GM23338 (cell line): ENCODE measurements at regions not wholly inside any gene's neighbourhood (a gene's known extent, or its start where the extent isn't known, plus 50 kb on each side); places are given as distances from the start of the nearest gene placed in this dataset.

Source experiments
- ATAC-seq: fragments of 200-7000 bp; cut with Tn5 transposase; 3 replicates; pipeline ENCODE4 v1.9.1; 2020
- DNase-seq: peaks from one replicate; pipeline ENCODE4 v3.0.0-alpha.2; 2015; ENCODE audit warnings: low spot score
- H2AFZ ChIP-seq: fragments of 200-600 bp; sonication (generic); 2 replicates; pipeline ENCODE4 v1.8.0; 2016; ENCODE audit warnings: antibody characterized with exemption, mild to moderate bottlenecking, moderate library complexity
- H3F3A ChIP-seq: fragments of 200-600 bp; sonication (generic); replicated peaks from 2 replicates; pipeline ENCODE4 v1.8.0; 2017; ENCODE audit warnings: antibody characterized with exemption, mixed run types, low read depth
- H3K27ac ChIP-seq: fragments of 200-600 bp; sonication (generic); 2 replicates; pipeline ENCODE4 v1.6.1; 2016; ENCODE audit warnings: low read depth
- H3K27me3 ChIP-seq: fragments of 200-600 bp; sonication (generic); 2 replicates; pipeline ENCODE4 v1.8.0; 2016; ENCODE audit warnings: mild to moderate bottlenecking, mixed run types, moderate library complexity; ENCODE audit not compliant: insufficient read depth
- H3K36me3 ChIP-seq: fragments of 200-600 bp; sonication (generic); 2 replicates; pipeline ENCODE4 v1.8.0; 2016; ENCODE audit warnings: mild to moderate bottlenecking; ENCODE audit not compliant: insufficient read depth
- H3K4me1 ChIP-seq: fragments of 200-600 bp; sonication (generic); 2 replicates; pipeline ENCODE4 v1.8.0; 2016; ENCODE audit warnings: mild to moderate bottlenecking, moderate library complexity; ENCODE audit not compliant: insufficient read depth
- H3K4me2 ChIP-seq: fragments of 200-600 bp; sonication (generic); 2 replicates; pipeline ENCODE4 v1.7.1; 2017; ENCODE audit warnings: mixed run types
- H3K4me3 ChIP-seq: fragments of 200-600 bp; sonication (generic); 2 replicates; pipeline ENCODE4 v1.6.1; 2016; ENCODE audit warnings: mixed run types
- H3K79me2 ChIP-seq: fragments of 200-600 bp; sonication (generic); replicated peaks from 2 replicates; pipeline ENCODE4 v1.8.0; 2017; ENCODE audit warnings: mild to moderate bottlenecking; ENCODE audit not compliant: insufficient read depth
- H3K9me2 ChIP-seq: fragments of 200-600 bp; sonication (generic); 2 replicates; pipeline ENCODE4 v1.8.0; 2017; ENCODE audit not compliant: insufficient read depth
- H4K20me1 ChIP-seq: fragments of 200-600 bp; sonication (generic); replicated peaks from 2 replicates; pipeline ENCODE4 v1.8.0; 2017; ENCODE audit warnings: mild to moderate bottlenecking; ENCODE audit not compliant: insufficient read depth
- H3K27ac Mint-ChIP-seq: 2 replicates; pipeline ENCODE4 v1.8.0; 2020; ENCODE audit warnings: inconsistent platforms, mild to moderate bottlenecking, moderate library complexity, mixed read lengths
- H3K27me3 Mint-ChIP-seq: 3 replicates; pipeline ENCODE4 v1.8.0; 2022; ENCODE audit warnings: low read depth, mild to moderate bottlenecking, moderate library complexity, mixed read lengths, inconsistent platforms; ENCODE audit not compliant: insufficient read depth, poor library complexity
- H3K36me3 Mint-ChIP-seq: 3 replicates; pipeline ENCODE4 v1.8.0; 2021; ENCODE audit warnings: low read depth, mild to moderate bottlenecking, inconsistent platforms, moderate library complexity, mixed read lengths
- H3K4me1 Mint-ChIP-seq: 3 replicates; pipeline ENCODE4 v1.8.0; 2020; ENCODE audit warnings: mild to moderate bottlenecking, inconsistent platforms, mixed read lengths
- H3K4me3 Mint-ChIP-seq: 3 replicates; pipeline ENCODE4 v1.8.0; 2021; ENCODE audit warnings: moderate library complexity, mild to moderate bottlenecking, inconsistent platforms, mixed read lengths
- H3K9me3 Mint-ChIP-seq: 3 replicates; pipeline ENCODE4 v1.8.0; 2020; ENCODE audit warnings: moderate library complexity, mild to moderate bottlenecking, inconsistent platforms, mixed read lengths
- CREB1 ChIP-seq: fragments of 250-450 bp; sonication (Bioruptor Pico); IDR thresholded peaks from 2 replicates; pipeline ENCODE4 v1.5.0; 2020; ENCODE audit warnings: low read depth, mild to moderate bottlenecking, moderate library complexity
- CTCF ChIP-seq, 2 experiments: fragments of 200-600 bp in 1 of 2; sonication (generic) in 1 of 2; conservative IDR thresholded peaks; 2 replicates each; pipeline versions ENCODE4 v1.5.1 to v1.6.1; 2016 to 2017; ENCODE audit warnings: antibody characterized with exemption in 2 of 2, low read depth in 2 of 2, mild to moderate bottlenecking in 2 of 2, moderate library complexity in 1 of 2
- ETS1 ChIP-seq: IDR thresholded peaks from 2 replicates; pipeline ENCODE4 v1.6.1; 2016; ENCODE audit warnings: antibody characterized with exemption
- EZH2 ChIP-seq: fragments of 200-600 bp; sonication (generic); IDR thresholded peaks from one replicate; pipeline ENCODE4 v1.8.0; 2017; ENCODE audit warnings: antibody characterized with exemption, mild to moderate bottlenecking, low read depth; ENCODE audit not compliant: unreplicated experiment
- EZH2phosphoT487 ChIP-seq: fragments of 200-600 bp; sonication (generic); IDR thresholded peaks from one replicate; pipeline ENCODE4 v1.8.1; 2018; ENCODE audit warnings: antibody characterized with exemption; ENCODE audit not compliant: unreplicated experiment
- JUNB ChIP-seq: IDR thresholded peaks from one replicate; pipeline ENCODE4 v1.6.1; 2016; ENCODE audit warnings: antibody characterized with exemption; ENCODE audit not compliant: unreplicated experiment
- NANOG ChIP-seq: IDR thresholded peaks from 2 replicates; pipeline ENCODE4 v1.6.1; 2016; ENCODE audit warnings: antibody characterized with exemption, borderline replicate concordance
- REST ChIP-seq: IDR thresholded peaks from one replicate; pipeline ENCODE4 v1.6.1; 2018; ENCODE audit warnings: antibody characterized with exemption; ENCODE audit not compliant: unreplicated experiment
- STAT1 ChIP-seq: IDR thresholded peaks from one replicate; pipeline ENCODE4 v1.6.1; 2016; ENCODE audit warnings: antibody characterized with exemption; ENCODE audit not compliant: unreplicated experiment
- ZNF114 ChIP-seq: fragments of 250-450 bp; sonication (Bioruptor Pico); IDR thresholded peaks from 2 replicates; pipeline ENCODE4 v1.5.0; 2020; ENCODE audit warnings: mild to moderate bottlenecking, moderate library complexity
- ZNF331 ChIP-seq: fragments of 250-450 bp; sonication (Bioruptor Pico); IDR thresholded peaks from 2 replicates; pipeline ENCODE4 v1.5.0; 2020; ENCODE audit warnings: low read depth, mild to moderate bottlenecking, moderate library complexity
- ZNF462 ChIP-seq: fragments of 250-450 bp; sonication (Bioruptor Pico); IDR thresholded peaks from 2 replicates; pipeline ENCODE4 v1.5.0; 2020; ENCODE audit warnings: mild to moderate bottlenecking, moderate library complexity

- Histone ChIP-seq H3F3A (no peaks in the 10 kb centered on the region), H3K79me2 (no peaks in the 10 kb centered on the region), H3K4me3 (no peak overlapping the region), H3K36me3 (no peaks in the 10 kb centered on the region), H2AFZ (no peak overlapping the region), H3K9me2 (peaks cover 6% of the 10 kb centered on the region; the same call in 1 of the 2 replicates), H3K27me3 (no peaks in the 10 kb centered on the region), H3K4me2 (no peak overlapping the region), H3K4me1 (no peaks in the 10 kb centered on the region), H3K27ac (no peak overlapping the region), H4K20me1 (no peaks in the 10 kb centered on the region)
- DNase-seq (no peak), ATAC-seq (no peak)
- Mint-ChIP-seq H3K4me3 (no peak overlapping the region), H3K27me3 (peaks cover 3% of the 10 kb centered on the region), H3K4me1 (no peaks in the 10 kb centered on the region), H3K9me3 (peaks cover 7% of the 10 kb centered on the region; the same call in 2 of the 3 replicates), H3K36me3 (peaks cover 6% of the 10 kb centered on the region; the same call in 2 of the 3 replicates), H3K27ac (no peak overlapping the region)
- TF ChIP-seq JUNB (no peak), REST (no peak), EZH2 (no peak), NANOG (no peak), ZNF114 (no peak), ZNF462 (CRISPR knock-in tag) (no peak), CREB1 (CRISPR knock-in tag) (no peak), ETS1 (no peak), ZNF331 (CRISPR knock-in tag) (no peak), EZH2phosphoT487 (no peak), STAT1 (no peak), CTCF (conservative IDR thresholded peaks at IDR 0.05; ENCODE audit: low read depth in 2 of 2) (no peak)
Observed at GRCh38 chr2:83155826-83156225, 1303.3 kb downstream of the SUCLG1 start.
